ENCODE measurements at regions not wholly inside any gene's neighbourhood (a gene's known extent, or its start where the extent isn't known, plus 50 kb on each side); places are given as distances from the start of the nearest gene placed in this dataset.

GRCh38 chr6:51282026-51282425, 463.4 kb downstream of the TFAP2B start:
- TF ChIP-seq POLR2A (IDR thresholded peaks at IDR 0.05; ENCODE audit: low read length) (no peak), GATA1 (IDR thresholded peaks at IDR 0.05; ENCODE audit: low read depth, low read length) (no peak)

All from erythroblast (primary cell).